Ishikawa (cell line): ENCODE measurements at regions not wholly inside any gene's neighbourhood (a gene's known extent, or its start where the extent isn't known, plus 50 kb on each side); places are given as distances from the start of the nearest gene placed in this dataset.

Experiments used
- CEBPB ChIP-seq: IDR thresholded peaks from 2 replicates; pipeline ENCODE4 v1.6.1; 2012
- CREB1 ChIP-seq: IDR thresholded peaks from 2 replicates; pipeline ENCODE4 v1.6.1; 2012; ENCODE audit warnings: low read depth
- EGR1 ChIP-seq: IDR thresholded peaks from 2 replicates; pipeline ENCODE4 v1.6.1; 2012
- EP300 ChIP-seq: IDR thresholded peaks from 2 replicates; pipeline ENCODE4 v1.6.1; 2012; ENCODE audit warnings: borderline replicate concordance
- FOXM1 ChIP-seq: IDR thresholded peaks from 2 replicates; pipeline ENCODE4 v1.6.1; 2012; ENCODE audit warnings: low read depth, borderline replicate concordance
- NFIC ChIP-seq: IDR thresholded peaks from 2 replicates; pipeline ENCODE4 v1.6.1; 2012
- RAD21 ChIP-seq: IDR thresholded peaks from 2 replicates; pipeline ENCODE4 v1.6.1; 2012; ENCODE audit warnings: low read depth
- TAF1 ChIP-seq: IDR thresholded peaks from 2 replicates; pipeline ENCODE4 v1.6.1; 2012; ENCODE audit warnings: low read depth, mild to moderate bottlenecking
- TCF12 ChIP-seq: IDR thresholded peaks from 2 replicates; pipeline ENCODE4 v1.6.1; 2012; ENCODE audit warnings: low read depth
- TEAD4 ChIP-seq: IDR thresholded peaks from 2 replicates; pipeline ENCODE4 v1.6.1; 2012
- USF1 ChIP-seq: IDR thresholded peaks from 2 replicates; pipeline ENCODE4 v1.6.1; 2012
- YY1 ChIP-seq: IDR thresholded peaks from 2 replicates; pipeline ENCODE4 v1.6.1; 2012; ENCODE audit warnings: low read depth
- ZBTB7A ChIP-seq: IDR thresholded peaks from 2 replicates; pipeline ENCODE4 v1.6.1; 2012; ENCODE audit warnings: low read depth
- TF ChIP-seq, protein P1 (sequence below): IDR thresholded peaks from 2 replicates; pipeline ENCODE4 v1.6.1; 2012
- TF ChIP-seq, protein P2 (sequence below): IDR thresholded peaks from 2 replicates; pipeline ENCODE4 v1.6.1; 2012; ENCODE audit warnings: low read depth, mild to moderate bottlenecking

DNA sequence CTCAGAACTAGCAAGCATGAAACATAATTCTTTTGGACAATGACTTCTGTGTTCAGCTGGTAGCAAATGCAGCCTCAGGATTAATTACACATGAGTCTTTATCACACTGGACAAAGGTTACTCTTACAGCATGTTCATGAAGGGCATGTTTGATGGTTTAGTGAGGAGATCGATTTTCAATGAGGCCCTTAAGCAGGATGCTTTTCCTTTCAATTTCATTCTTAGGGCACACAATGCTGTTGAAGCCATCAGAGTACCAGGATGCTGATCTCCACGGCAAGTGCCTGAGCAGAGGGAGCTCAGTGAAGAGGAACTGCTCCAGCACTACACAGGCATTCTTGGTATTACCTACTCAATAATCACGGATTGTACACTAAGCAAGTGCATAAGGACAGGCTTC is 542.0 kb downstream of the SNAPC1 start:
- TF ChIP-seq RAD21 (no peak), TCF12 (no peak), USF1 (no peak), TEAD4 (no peak), ZBTB7A (no peak), EGR1 (no peak), TAF1 (no peak), CEBPB (no peak), NFIC (no peak), EP300 (no peak), FOXM1 (no peak), CREB1 (no peak), YY1 (no peak)
- TF ChIP-seq, protein P1, sequence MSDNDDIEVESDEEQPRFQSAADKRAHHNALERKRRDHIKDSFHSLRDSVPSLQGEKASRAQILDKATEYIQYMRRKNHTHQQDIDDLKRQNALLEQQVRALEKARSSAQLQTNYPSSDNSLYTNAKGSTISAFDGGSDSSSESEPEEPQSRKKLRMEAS = no peak
- TF ChIP-seq, protein P2, sequence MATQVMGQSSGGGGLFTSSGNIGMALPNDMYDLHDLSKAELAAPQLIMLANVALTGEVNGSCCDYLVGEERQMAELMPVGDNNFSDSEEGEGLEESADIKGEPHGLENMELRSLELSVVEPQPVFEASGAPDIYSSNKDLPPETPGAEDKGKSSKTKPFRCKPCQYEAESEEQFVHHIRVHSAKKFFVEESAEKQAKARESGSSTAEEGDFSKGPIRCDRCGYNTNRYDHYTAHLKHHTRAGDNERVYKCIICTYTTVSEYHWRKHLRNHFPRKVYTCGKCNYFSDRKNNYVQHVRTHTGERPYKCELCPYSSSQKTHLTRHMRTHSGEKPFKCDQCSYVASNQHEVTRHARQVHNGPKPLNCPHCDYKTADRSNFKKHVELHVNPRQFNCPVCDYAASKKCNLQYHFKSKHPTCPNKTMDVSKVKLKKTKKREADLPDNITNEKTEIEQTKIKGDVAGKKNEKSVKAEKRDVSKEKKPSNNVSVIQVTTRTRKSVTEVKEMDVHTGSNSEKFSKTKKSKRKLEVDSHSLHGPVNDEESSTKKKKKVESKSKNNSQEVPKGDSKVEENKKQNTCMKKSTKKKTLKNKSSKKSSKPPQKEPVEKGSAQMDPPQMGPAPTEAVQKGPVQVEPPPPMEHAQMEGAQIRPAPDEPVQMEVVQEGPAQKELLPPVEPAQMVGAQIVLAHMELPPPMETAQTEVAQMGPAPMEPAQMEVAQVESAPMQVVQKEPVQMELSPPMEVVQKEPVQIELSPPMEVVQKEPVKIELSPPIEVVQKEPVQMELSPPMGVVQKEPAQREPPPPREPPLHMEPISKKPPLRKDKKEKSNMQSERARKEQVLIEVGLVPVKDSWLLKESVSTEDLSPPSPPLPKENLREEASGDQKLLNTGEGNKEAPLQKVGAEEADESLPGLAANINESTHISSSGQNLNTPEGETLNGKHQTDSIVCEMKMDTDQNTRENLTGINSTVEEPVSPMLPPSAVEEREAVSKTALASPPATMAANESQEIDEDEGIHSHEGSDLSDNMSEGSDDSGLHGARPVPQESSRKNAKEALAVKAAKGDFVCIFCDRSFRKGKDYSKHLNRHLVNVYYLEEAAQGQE = no peak

GRCh38 chr14:62307844-62308243 is 545.6 kb downstream of the SNAPC1 start:
- TF ChIP-seq YY1 (no peak), FOXM1 (no peak)
- TF ChIP-seq, protein P1 = no peak

- TF ChIP-seq, protein P2 = no peak
- no peak for TF ChIP-seq CREB1
- TF ChIP-seq TEAD4 = no peak
- TF ChIP-seq NFIC = no peak
- no peak for TF ChIP-seq YY1
- no peak for TF ChIP-seq FOXM1
These were observed 546.1 kb downstream of the SNAPC1 start for GRCh38 chr14:62308316-62308715.

DNA sequence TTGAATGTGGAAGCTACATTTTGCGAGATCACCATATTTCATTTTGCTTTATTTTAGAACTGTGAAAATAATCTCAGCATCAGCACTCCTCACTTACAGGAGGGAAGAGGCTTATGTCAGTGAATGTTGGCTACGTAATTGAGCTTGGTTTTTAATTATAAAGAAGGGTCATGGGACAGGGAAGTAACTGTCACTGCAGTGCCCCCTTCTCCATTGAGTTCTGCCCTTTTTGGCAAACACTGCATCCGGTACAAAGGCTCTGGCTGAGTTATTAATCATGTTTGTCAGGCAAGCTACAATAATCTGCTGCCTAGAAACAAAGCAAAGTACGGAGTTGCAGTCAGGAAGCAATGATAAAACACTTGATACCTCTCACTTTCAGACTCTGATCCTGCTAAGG is 546.7 kb downstream of the SNAPC1 start:
- no peak for TF ChIP-seq TCF12
- TF ChIP-seq YY1 = no peak
- no peak for TF ChIP-seq RAD21
- no peak for TF ChIP-seq NFIC
- no peak for TF ChIP-seq CEBPB
- no peak for TF ChIP-seq EGR1
- TF ChIP-seq CREB1 = no peak
- TF ChIP-seq FOXM1 = no peak
- TF ChIP-seq USF1 = no peak
- TF ChIP-seq, protein P2 = no peak
- no peak for TF ChIP-seq EP300
- TF ChIP-seq ZBTB7A = no peak
- TF ChIP-seq TEAD4 = no peak

DNA sequence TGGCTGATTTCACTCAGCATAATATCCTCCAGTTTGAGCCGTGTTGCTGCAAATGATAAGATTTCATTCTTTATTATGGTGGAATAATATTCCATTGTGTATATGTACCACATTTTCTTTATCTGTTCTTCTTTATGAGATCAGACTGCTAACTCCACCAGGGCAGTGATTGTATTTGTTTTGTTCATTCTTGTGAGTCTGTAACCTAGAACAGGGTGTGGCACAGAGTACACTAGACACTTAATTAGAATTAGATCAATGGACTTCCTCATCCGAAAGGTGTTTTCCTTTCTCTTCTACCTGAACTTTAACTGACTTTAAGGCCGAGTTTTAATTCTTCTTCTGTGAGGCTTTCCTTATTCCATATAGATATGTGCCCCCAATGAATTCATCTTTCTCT is 551.0 kb downstream of the SNAPC1 start:
- TF ChIP-seq TEAD4 (no peak), ZBTB7A (no peak), CEBPB (no peak), EP300 (no peak), YY1 (no peak), TCF12 (no peak), NFIC (no peak)
- TF ChIP-seq, protein P2 = no peak
